Osteocyte (in vitro differentiated cells): ENCODE measurements at regions not wholly inside any gene's neighbourhood (a gene's known extent, or its start where the extent isn't known, plus 50 kb on each side); places are given as distances from the start of the nearest gene placed in this dataset.

ENCODE experiments used
- DNase-seq: peaks from one replicate; pipeline ENCODE4 v3.0.0; 2021; ENCODE audit warnings: mixed read lengths; ENCODE audit not compliant: unreplicated experiment; ENCODE audit errors: extremely low spot score
- H3K27ac Mint-ChIP-seq: one replicate; pipeline ENCODE4 v1.8.0; 2021; ENCODE audit warnings: mild to moderate bottlenecking, mixed read lengths; ENCODE audit not compliant: unreplicated experiment
- H3K27me3 Mint-ChIP-seq: one replicate; pipeline ENCODE4 v1.8.0; 2021; ENCODE audit warnings: mixed read lengths; ENCODE audit not compliant: unreplicated experiment
- H3K36me3 Mint-ChIP-seq: one replicate; pipeline ENCODE4 v1.8.0; 2021; ENCODE audit warnings: mixed read lengths; ENCODE audit not compliant: unreplicated experiment
- H3K4me1 Mint-ChIP-seq: one replicate; pipeline ENCODE4 v1.8.0; 2021; ENCODE audit warnings: mixed read lengths; ENCODE audit not compliant: unreplicated experiment
- H3K4me3 Mint-ChIP-seq: one replicate; pipeline ENCODE4 v1.8.0; 2021; ENCODE audit warnings: mild to moderate bottlenecking, moderate library complexity, mixed read lengths; ENCODE audit not compliant: unreplicated experiment
- H3K9me3 Mint-ChIP-seq: one replicate; pipeline ENCODE4 v1.8.0; 2021; ENCODE audit warnings: mixed read lengths; ENCODE audit not compliant: unreplicated experiment
- TF ChIP-seq, protein P1 (sequence below): fragments of 200-600 bp; sonication (generic); IDR thresholded peaks from 2 replicates; pipeline ENCODE4 v1.5.0; 2021; ENCODE audit warnings: antibody characterized with exemption, mild to moderate bottlenecking, moderate library complexity

DNA sequence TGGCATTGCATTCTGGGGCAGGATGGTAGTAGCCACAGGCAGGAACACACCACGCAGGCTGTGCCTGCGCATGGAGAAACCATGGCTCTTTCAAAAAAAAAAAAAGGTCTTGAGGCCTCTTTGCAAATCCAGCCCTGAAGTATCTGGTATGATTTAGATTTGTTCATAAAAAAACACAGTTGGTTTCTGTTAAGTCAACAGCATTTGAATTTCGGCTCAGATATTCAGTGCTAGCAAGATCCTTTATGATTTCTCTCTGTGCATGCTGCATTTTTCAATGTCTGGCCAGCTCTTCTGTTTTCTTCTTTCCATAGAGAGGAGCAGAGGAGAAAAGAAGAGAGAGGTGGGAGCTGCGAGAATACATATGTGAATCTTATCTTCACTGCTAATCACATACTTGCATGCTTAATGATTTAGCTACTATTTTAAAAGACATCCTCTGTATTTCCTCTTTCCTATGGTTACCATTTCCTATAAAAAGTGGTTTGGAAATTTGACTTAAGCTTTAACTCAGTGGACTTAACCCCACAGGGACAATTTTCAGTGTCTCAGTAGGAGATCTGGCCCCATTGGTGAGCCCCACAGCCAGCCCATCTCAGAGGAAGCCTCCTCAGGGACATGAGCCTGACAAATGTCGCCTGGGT, 214.3 kb upstream of the APCDD1 start:
- Mint-ChIP-seq H3K27me3 (peaks cover 5% of the 10 kb centered on the region), H3K4me3 (no peak overlapping the region), H3K9me3 (no peaks in the 10 kb centered on the region), H3K36me3 (no peaks in the 10 kb centered on the region), H3K27ac (no peak overlapping the region), H3K4me1 (peaks cover 23% of the 10 kb centered on the region)
- no peak for DNase-seq
- TF ChIP-seq, protein P1, sequence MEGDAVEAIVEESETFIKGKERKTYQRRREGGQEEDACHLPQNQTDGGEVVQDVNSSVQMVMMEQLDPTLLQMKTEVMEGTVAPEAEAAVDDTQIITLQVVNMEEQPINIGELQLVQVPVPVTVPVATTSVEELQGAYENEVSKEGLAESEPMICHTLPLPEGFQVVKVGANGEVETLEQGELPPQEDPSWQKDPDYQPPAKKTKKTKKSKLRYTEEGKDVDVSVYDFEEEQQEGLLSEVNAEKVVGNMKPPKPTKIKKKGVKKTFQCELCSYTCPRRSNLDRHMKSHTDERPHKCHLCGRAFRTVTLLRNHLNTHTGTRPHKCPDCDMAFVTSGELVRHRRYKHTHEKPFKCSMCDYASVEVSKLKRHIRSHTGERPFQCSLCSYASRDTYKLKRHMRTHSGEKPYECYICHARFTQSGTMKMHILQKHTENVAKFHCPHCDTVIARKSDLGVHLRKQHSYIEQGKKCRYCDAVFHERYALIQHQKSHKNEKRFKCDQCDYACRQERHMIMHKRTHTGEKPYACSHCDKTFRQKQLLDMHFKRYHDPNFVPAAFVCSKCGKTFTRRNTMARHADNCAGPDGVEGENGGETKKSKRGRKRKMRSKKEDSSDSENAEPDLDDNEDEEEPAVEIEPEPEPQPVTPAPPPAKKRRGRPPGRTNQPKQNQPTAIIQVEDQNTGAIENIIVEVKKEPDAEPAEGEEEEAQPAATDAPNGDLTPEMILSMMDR: no peak

DNA sequence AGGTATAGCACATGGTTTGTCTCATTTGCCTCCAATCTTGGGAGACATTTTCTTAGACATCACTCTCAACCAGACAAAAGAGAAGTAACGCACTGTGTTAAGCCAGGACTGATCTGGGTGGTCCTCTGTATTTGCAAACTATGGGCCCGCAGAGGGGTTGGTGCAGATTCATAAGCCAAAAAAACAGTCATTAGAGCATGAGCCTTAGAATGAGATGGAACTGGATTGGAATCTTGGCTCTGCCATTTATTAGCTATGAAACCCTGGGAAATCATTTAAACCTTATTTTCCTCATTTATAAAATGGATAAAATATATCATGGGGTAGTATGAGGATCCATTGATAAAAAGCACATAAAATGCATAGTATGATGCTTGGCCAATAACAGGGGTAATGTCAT, 213.5 kb upstream of the APCDD1 start:
- DNase-seq: no peak
- H3K27me3 Mint-ChIP-seq: peaks cover 7% of the 10 kb centered on the region
- H3K9me3 Mint-ChIP-seq: no peaks in the 10 kb centered on the region
- H3K4me1 Mint-ChIP-seq: peaks cover 22% of the 10 kb centered on the region
- H3K4me3 Mint-ChIP-seq: no peak overlapping the region
- H3K36me3 Mint-ChIP-seq: no peaks in the 10 kb centered on the region
- TF ChIP-seq, protein P1: no peak
- H3K27ac Mint-ChIP-seq: no peak overlapping the region

DNA sequence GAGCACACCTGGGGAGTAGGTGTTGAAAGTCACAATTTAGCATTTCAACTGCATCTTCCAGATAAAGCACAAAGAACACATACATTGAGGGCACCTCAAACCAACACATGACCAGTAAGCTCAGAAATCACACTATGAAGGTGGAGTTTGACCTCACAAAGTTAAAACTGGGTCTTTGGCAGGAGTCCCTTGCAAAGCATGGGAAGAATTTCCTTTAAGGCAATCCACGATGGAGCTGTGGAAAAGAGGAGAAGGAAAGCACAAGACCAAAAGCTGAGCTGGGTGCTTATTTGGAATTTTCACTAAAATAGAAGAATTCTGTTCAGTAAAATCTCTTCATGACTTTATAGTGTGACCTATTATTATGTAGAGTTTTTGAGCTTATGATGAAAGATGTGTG, 212.9 kb upstream of the APCDD1 start:
- TF ChIP-seq, protein P1: no peak
- Mint-ChIP-seq H3K27me3 (peaks cover 7% of the 10 kb centered on the region), H3K9me3 (no peaks in the 10 kb centered on the region), H3K27ac (no peak overlapping the region), H3K4me3 (no peak overlapping the region), H3K36me3 (no peaks in the 10 kb centered on the region), H3K4me1 (peaks cover 22% of the 10 kb centered on the region)
- no peak for DNase-seq

DNA sequence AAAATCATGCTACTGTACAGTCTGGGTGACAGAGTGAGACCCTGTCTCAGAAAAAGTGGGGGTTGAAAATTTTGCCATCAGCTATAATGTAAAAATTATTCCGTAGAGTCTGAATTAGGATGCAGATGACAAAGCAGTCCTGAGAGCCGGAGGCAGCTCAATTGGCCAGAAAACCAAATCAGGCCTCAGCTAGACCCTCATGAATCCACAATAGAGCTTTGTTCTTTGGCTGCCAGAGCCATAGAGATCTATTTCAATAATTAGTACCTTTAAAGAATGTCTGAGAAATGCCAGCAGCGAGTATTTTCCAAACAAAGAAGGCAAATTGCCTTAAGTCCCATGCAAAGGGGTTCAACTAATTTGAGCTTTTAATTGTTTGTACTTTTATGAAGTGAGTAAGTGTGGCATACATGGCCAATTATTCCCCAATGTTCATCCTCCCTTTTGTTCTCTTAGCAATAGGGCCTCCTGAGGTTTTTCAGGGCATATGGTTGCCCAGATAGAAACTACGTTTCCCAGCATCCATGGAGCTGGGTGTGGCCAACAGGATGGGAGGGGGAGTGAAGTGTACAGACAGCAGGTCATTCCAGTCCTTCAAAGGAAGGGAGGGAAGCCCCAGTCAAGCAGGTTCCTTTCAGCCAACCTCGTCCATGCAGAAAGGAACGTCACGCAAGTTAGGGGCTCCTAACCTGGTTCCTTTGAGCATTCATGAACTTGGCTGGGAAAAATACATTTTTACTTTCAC, 211.3 kb upstream of the APCDD1 start:
- H3K36me3 Mint-ChIP-seq: no peaks in the 10 kb centered on the region
- TF ChIP-seq, protein P1: no peak
- peaks cover 22% of the 10 kb centered on the region for H3K4me1 Mint-ChIP-seq
- H3K27me3 Mint-ChIP-seq: peaks cover 14% of the 10 kb centered on the region
- H3K9me3 Mint-ChIP-seq: no peaks in the 10 kb centered on the region
- no peak overlapping the region for H3K4me3 Mint-ChIP-seq
- H3K27ac Mint-ChIP-seq: no peak overlapping the region
- no peak for DNase-seq

DNA sequence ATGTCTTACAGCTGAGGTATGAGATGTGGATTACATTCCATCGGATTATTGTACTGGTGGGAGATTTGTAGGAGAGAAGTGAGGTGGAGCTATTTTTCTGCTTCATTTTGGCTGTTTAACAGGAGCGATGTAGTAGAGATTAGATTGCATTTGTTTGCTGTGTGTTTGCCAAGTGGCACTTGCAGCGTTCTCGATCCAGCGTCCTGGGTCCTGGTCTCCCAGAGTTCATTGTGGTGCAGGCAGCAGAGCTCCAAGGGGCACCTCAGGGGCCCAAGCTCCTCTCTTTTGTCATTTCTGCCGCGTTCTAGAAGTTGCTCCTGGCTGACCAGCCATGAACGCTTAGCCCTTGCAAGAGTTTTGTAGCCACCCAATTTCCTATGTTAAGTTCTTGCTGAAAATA, 210.1 kb upstream of the APCDD1 start:
- TF ChIP-seq, protein P1: no peak
- H3K27me3 Mint-ChIP-seq: peaks cover 19% of the 10 kb centered on the region

More for the DNA sequence above, 210.1 kb upstream of the APCDD1 start:
- H3K27ac Mint-ChIP-seq: no peak overlapping the region
- peaks cover 15% of the 10 kb centered on the region for H3K4me1 Mint-ChIP-seq
- H3K36me3 Mint-ChIP-seq: no peaks in the 10 kb centered on the region
- H3K9me3 Mint-ChIP-seq: no peaks in the 10 kb centered on the region
- no peak overlapping the region for H3K4me3 Mint-ChIP-seq
- DNase-seq: no peak
